H1 (cell line): ENCODE measurements at regions not wholly inside any gene's neighbourhood (a gene's known extent, or its start where the extent isn't known, plus 50 kb on each side); places are given as distances from the start of the nearest gene placed in this dataset.

Source experiments
- CBX5 ChIP-seq: fragments of 300-800, 300-1000 bp; sonication (generic); IDR thresholded peaks from 2 replicates; pipeline ENCODE4 v1.7.1; 2016; ENCODE audit warnings: antibody characterized with exemption, low read length, low read depth
- CHD7 ChIP-seq: fragments of 300-600 bp; sonication (generic); IDR thresholded peaks from 2 replicates; pipeline ENCODE4 v1.7.1; 2012; ENCODE audit warnings: low read length, moderate library complexity, mild to moderate bottlenecking, inconsistent platforms; ENCODE audit not compliant: insufficient replicate concordance
- CREB1 ChIP-seq: IDR thresholded peaks from 2 replicates; pipeline ENCODE4 v1.6.1; 2012; ENCODE audit warnings: inconsistent platforms
- FOSL1 ChIP-seq: IDR thresholded peaks from 2 replicates; pipeline ENCODE4 v1.6.1; 2011; ENCODE audit warnings: mild to moderate bottlenecking, low read depth, low read length, moderate library complexity; ENCODE audit not compliant: insufficient read depth
- HDAC2 ChIP-seq, 2 experiments: fragments of 300-600 bp in 1 of 2; sonication (generic) in 1 of 2; IDR thresholded peaks; 2 replicates each; pipeline ENCODE4 v1.6.1; 2011 to 2012; ENCODE audit warnings: low read depth in 2 of 2, low read length in 2 of 2, mild to moderate bottlenecking in 2 of 2, moderate library complexity in 2 of 2, borderline replicate concordance in 1 of 2, inconsistent platforms in 1 of 2
- HDAC6 ChIP-seq: IDR thresholded peaks from one replicate; pipeline ENCODE4 v1.7.1; 2012; ENCODE audit warnings: low read depth, mild to moderate bottlenecking, inconsistent platforms, low read length, moderate library complexity
- KDM5A ChIP-seq: fragments of 200-600 bp; IDR thresholded peaks from 2 replicates; pipeline ENCODE4 v1.7.1; 2012; ENCODE audit warnings: mild to moderate bottlenecking, low read length, inconsistent platforms, mixed read lengths
- NANOG ChIP-seq: IDR thresholded peaks from 2 replicates; pipeline ENCODE4 v1.6.1; 2011; ENCODE audit warnings: low read length, low read depth, mild to moderate bottlenecking, inconsistent platforms; ENCODE audit not compliant: insufficient read depth, poor library complexity, severe bottlenecking
- RXRA ChIP-seq: IDR thresholded peaks from 2 replicates; pipeline ENCODE4 v1.6.1; 2011; ENCODE audit warnings: low read depth, mild to moderate bottlenecking, low read length, moderate library complexity; ENCODE audit not compliant: insufficient read depth
- SP4 ChIP-seq: IDR thresholded peaks from 2 replicates; pipeline ENCODE4 v1.6.1; 2012; ENCODE audit warnings: low read length, inconsistent platforms

- TF ChIP-seq CHD7 (no peak), CBX5 (no peak), SP4 (no peak), CREB1 (no peak), HDAC6 (no peak), NANOG (no peak), HDAC2 (IDR thresholded peaks at IDR 0.05; ENCODE audit: borderline replicate concordance in 1 of 2, low read depth in 2 of 2, low read length in 2 of 2) (no peak), FOSL1 (no peak), KDM5A (no peak), RXRA (no peak)
These were observed 678.9 kb upstream of the TEX47 start (continued) for GRCh38 chr7:89474456-89474855.
